NK-92 treated with Interleukin-12 subunit alpha and Interleukin-12 subunit beta, amount 100 ng/mL, for 24 hours (cell line): ENCODE measurements at regions not wholly inside any gene's neighbourhood (a gene's known extent, or its start where the extent isn't known, plus 50 kb on each side); places are given as distances from the start of the nearest gene placed in this dataset.

ENCODE experiments used
- DNase-seq: peaks from one replicate; lab custom pipeline; 2025; lab: John Stamatoyannopoulos, UW

DNA sequence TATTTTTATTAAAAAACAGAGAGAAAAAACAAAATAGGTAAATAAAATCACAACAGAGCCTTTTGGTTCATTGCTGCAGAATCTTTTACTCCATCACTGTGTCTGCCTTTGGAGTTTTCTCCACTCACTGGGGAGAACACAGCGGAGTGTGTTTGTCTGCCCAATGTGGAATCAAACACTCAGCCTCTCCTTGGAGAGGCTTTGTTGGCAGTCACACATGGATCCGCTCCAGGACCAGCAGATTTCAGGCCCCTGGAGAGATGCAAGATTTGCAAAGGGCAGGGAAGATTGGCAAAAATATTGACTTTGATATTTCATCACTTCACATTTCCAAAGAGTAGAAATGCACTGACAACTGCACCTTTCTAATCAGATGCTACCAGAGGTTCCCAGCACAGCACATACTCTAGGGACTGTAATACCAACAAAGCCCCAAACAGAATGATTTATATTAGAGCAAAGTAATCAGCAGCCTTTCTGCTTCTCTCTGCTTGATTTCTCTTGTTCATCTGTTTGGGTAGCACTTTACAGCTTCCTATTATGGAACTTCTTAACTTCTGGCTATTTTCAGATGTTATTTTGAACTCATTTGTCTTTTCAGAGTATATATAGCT lies 1898.8 kb upstream of the PIK3C3 start:
- no peak for DNase-seq

DNA sequence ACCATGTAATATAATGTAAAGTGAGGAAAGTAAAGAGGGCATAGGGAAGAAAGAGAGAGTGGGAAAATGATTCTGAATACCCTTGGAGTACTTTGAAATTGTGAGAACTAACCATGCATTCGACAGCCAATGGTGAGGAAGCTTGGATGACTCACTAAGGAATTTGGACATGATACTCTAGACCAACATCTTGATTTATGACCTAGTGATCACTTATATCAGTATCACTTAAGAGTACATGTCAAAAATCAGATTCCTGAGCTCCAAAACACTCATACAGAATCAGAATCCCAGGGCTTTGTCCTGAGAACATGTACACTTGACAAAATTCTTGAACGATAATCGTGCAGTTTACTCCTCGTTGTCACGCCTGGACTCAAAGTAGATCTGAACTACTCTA lies 1899.8 kb upstream of the PIK3C3 start:
- DNase-seq = no peak

DNA sequence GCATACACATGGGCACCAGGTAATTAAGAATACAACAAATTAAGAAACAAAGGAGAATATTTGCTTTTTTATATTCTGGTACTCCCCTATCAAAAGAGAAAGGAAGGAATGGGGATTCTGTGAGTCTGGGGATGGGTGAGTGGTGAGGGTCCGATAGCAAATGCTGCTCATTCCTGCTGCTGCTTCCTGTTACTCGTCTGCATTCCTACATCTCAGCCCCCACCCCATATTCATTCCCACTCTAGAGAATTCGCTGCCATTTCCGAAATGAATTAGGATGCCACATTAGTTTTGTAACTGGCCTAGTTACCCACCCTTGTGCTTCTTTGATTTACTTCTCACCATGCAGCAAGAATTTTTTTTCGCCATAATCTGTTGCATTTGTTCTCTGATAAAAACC lies 1905.3 kb upstream of the PIK3C3 start:
- DNase-seq = no peak

GRCh38 chr18:40048886-40049650 lies 1906.0 kb upstream of the PIK3C3 start:
- no peak for DNase-seq

GRCh38 chr18:40048253-40048652 lies 1906.8 kb upstream of the PIK3C3 start:
- no peak for DNase-seq

GRCh38 chr18:40046596-40046995 lies 1908.4 kb upstream of the PIK3C3 start:
- DNase-seq = no peak

DNA sequence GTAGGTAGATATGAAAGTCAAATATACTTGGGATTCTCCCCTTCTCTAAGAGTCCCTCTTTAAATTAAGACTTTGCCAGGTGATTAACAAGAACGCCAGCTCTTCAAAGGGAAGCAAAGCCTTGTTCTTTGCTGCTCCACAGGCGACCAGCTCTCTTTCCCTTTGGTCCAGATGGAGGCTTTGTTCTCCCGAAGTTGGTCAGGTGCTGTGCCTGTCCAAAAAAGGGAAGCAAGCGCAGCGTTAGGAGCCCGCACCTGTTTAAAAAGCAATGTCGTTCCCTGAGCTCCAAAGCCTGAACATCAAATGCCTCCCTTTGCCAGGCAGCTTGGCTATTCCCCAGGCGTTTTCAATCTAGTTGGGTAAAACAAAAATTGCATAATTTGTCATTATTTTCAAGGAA lies 1913.1 kb upstream of the PIK3C3 start:
- DNase-seq = no peak

DNA sequence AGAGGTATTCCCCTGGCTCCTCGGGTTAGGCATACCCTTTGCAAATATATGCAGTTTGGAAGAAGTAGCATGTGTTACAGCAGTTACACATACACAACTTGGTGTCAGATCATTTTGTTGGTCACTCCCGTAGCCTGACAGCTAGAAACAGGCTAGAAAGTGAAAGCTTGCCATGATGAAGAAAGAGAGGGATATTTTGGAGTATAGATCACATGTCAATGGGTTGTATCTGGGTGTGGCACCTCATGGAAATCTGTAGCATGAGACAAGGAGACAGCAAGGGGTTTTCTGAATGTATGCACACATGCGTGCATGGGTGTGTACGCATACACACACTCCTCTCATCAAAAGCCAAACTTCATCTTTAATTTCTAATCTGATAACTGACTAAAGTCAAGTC lies 1914.5 kb upstream of the PIK3C3 start:
- no peak for DNase-seq

DNA sequence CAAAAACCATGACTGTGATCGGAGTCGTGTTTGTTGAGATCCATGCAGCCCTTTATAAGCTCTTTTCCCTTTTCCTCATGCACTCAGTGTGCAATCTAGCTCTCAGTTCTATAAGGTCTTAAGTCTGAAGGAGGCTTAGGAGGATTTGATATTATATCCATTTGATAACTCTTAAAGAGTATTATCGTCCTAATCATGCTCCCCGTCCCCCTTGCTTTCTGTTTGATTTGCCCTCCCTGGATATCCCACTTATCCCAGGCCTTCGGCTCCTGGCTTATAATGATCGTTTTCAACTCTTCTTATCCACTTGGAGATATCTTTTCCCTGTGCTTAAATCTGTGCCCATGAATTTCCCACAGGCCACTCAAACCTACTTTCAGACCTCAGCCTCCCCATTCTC lies 1917.7 kb upstream of the PIK3C3 start:
- no peak for DNase-seq

- no peak for DNase-seq
Measured at GRCh38 chr18:40036861-40037260, 1918.2 kb upstream of the PIK3C3 start.

DNA sequence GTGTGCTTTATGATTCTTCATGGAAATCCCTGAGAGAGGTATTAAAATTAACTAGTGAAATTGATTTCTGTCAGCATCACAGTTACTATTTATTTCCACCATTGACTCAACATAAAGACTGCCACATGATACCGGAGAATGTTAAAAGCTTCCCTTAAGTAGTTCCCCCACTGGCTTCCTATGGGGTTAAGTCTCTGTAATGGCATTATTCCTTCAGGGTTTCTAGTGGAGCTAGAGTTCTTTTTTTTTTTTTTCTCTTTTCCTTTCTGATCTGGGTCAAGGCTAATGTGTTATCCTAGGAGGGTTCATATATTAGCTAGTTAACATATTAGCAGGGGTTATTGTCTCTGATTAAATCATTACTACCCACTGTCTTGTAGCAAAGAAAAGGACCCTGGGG lies 1919.1 kb upstream of the PIK3C3 start:
- DNase-seq = no peak

DNA sequence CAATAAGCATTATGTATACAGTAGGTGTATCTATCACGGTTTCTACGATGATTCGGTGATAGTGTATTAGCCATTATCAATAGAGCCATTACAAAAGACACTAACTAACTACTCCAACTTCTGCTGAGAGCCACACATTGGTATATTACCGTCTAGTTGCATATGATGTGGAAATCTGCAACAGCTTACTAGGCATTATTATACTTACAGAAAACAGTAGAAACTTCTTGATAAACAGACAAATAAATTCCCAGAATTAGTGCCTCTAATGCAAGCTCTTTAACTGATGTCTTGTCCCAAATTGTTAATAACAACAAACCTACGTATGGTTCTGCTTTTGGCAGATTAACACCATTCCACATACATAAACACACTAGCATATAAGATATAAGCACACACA lies 1923.0 kb upstream of the PIK3C3 start:
- DNase-seq = no peak

GRCh38 chr18:40031435-40031834 lies 1923.6 kb upstream of the PIK3C3 start:
- no peak for DNase-seq

GRCh38 chr18:40019797-40020392 lies 1935.1 kb upstream of the PIK3C3 start:
- no peak for DNase-seq

- no peak for DNase-seq
Measured at GRCh38 chr18:40018266-40018665, 1936.8 kb upstream of the PIK3C3 start.

DNA sequence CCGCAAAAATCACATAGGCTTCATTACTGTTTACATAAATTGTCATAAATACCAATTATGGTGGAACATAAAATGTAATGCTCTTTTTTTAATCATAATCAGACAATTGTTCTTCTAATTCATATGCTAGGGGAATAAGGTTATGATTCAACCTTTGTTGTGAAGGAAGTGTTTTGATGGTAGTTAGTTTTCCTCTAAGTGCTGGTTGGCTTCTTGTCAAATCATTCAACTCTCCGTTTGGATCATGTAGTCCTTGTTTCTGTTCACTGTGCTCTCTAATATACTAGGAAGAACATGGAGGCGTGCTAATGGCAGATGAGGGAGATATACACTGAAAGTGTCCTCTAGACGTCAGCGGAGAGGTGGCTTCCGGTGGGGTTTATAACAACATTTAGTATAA lies 1938.0 kb upstream of the PIK3C3 start:
- DNase-seq = no peak

- DNase-seq = no peak
Measured at GRCh38 chr18:40016405-40016804, 1938.6 kb upstream of the PIK3C3 start.

DNA sequence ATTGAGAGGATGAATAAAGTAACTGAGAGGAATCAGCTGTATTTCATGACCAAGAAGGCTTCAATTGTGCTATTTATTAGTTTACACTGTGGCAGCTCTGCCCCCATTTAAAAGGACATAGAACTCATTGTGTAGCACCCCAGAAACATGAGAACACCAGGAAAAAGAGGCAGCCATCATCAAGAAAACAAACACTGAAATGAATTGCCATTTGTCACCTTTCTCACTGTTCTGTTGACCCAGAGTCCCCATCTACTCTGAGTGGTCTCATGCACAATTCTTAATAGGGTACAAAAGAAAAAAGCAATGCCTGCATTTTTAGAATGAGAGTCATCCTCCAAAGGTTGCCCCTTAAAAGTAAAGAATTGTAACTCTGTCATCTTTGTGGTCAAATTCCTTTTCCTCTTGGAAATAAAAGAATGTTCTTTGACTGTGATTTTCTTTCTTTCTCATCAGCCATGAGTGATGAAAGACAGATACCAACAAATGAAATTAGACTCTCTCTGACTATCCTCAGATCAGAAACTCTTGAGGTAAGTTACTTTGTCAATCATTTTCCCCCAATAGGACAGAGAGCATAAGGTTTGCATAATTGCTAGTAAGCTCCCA lies 1941.9 kb upstream of the PIK3C3 start:
- DNase-seq = no peak

DNA sequence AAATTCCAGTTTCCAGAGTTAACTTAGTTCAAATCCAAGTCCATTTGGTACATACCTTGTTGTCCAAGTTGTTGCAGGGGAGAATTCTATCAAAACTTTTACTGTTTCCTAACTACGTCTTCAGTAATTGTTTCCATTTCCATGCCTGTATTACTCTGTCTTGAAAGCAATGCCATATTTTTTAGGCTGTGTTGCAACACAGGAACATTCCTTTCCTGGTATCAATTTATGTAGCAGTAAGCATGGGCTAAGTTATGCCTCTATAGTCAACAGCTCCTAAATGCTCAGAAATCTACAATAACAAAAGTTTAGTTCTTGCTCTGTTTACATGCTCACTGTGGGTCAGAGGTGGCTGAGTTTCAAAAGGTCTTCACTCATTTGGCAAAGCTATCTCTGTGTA lies 1943.8 kb upstream of the PIK3C3 start:
- no peak for DNase-seq

- no peak for DNase-seq
Measured at GRCh38 chr18:40006634-40007033, 1948.4 kb upstream of the PIK3C3 start.

DNA sequence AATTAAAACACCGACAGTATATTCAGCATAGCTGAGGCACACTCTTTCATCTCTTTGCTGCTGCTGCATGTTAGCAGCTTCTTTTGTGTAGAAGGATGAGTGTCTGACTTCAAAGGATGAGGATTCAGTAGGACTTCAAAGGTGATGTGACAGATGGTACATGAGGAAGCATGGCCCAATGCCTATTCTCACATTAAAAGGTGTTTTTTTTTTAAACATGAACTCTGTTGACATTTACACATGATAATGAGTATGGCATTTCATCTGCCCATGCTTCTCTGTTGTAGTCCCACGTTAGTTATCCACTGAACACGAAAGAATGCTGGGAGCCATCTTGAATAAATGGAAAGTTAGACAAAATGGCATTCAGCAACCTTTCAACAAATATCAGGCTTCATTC lies 1950.8 kb upstream of the PIK3C3 start:
- no peak for DNase-seq

GRCh38 chr18:39998317-39998716 lies 1956.7 kb upstream of the PIK3C3 start:
- no peak for DNase-seq

DNA sequence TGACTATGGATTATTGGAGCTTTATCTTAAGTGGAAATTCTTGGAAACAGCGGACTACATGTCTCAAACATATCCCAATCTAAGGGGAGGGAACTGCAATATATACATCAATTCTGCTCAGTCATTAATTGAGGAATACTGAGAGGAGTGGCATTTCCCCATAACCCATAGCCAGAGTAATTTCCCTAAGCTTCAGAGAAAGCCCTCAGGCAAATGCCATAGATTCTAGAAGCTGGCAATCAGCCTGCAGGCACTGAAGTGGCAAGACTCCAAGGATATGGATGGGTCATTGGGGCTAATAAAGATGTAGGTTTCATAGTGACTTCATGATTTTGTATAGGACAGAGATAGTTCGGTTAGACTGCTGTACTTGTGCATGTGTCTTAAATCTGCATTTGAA lies 1960.5 kb upstream of the PIK3C3 start:
- DNase-seq = no peak
